Amniotic stem cell (primary cell): ENCODE measurements at regions not wholly inside any gene's neighbourhood (a gene's known extent, or its start where the extent isn't known, plus 50 kb on each side); places are given as distances from the start of the nearest gene placed in this dataset.
"Not testable (repeated sequence)": the region's sequence is repeated elsewhere in the genome, so short reads cannot be mapped to it uniquely, and the experiment has no call there.

Experiments
- DNase-seq: peaks from one replicate; lab custom pipeline; 2025; lab: John Stamatoyannopoulos, UW

- DNase-seq: no peak
These were observed 411.8 kb downstream of the ETV1 start for GRCh38 chr7:13577566-13578145.

GRCh38 chr7:13578294-13578693 is 411.2 kb downstream of the ETV1 start:
- no peak for DNase-seq

DNA sequence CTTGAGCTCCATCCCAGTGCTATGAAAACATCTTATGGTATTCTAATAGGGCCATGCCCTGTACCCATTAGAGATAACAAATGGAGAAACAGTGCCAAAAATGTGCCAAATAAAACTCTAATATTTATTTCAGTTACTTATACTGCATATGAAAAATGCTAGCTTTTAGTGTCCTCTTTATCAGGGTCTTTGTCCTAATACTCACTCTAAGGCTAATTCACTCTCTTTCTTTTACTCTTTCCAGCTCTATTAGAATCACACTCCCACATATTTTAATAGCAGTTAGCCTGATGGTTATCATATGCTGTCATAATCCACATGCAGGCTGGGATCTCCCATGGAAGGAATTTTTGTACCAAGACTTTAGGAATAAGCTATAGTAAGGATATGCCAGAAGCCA is 408.4 kb downstream of the ETV1 start:
- no peak for DNase-seq

GRCh38 chr7:13593854-13594253 is 395.6 kb downstream of the ETV1 start:
- no peak for DNase-seq

DNA sequence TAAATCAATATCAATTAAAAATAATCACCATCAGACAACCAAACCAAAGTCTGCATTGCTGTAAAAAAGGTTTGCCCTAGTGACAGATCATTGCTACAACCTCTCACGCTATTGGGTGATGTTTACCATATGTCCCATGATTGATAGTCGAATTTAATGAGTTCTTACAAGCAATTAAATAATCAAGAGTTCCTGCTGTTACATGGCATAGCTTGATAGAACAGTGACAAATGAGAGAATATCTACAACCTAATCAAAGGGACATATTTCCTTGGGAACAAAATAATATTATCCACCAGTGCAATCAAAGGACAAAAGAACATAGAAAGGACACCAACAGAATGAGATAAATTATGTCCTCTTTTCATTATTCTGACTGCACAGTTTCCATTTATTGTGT is 387.4 kb downstream of the ETV1 start:
- no peak for DNase-seq

- DNase-seq: no peak
These were observed 386.4 kb downstream of the ETV1 start for GRCh38 chr7:13603016-13603415.

DNA sequence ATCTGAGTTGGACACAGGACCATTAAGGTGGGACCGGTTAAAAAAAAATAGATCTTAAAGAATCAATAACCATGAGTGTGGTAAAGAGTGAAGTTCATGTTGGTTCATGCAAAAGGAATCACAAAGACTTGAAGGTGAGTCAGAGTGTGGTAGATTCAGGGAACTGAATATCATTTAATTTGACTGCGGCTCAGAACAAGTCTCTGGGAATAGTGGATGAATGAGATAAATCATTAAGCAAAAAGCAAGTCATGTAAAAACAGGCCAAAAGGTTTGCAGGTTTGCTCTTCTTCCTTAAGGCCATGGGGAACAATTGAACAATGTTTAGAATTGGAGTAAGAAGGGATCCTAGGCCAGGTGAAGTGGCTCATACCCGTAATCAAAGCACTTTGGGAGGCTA is 385.8 kb downstream of the ETV1 start:
- no peak for DNase-seq

DNA sequence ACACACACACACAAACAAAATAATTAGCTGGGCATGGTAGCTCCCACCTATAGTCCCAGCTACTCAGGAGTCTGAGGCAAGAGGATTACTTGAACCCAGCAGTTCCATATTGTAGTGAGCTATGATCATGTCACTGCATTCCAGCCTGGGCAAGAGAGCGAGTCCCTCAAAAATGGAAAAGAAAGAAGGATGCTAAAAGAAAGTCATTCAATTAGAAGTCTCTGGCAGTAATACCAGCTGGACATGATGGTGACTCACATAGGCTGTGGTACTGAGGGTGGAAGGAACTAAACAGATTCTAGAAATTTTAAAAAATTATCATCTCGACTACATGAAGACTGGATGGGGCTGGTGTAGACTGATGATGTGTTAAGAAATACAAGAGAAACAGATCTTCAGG is 385.3 kb downstream of the ETV1 start:
- no peak for DNase-seq

GRCh38 chr7:13610372-13610771 is 379.1 kb downstream of the ETV1 start:
- no peak for DNase-seq

DNA sequence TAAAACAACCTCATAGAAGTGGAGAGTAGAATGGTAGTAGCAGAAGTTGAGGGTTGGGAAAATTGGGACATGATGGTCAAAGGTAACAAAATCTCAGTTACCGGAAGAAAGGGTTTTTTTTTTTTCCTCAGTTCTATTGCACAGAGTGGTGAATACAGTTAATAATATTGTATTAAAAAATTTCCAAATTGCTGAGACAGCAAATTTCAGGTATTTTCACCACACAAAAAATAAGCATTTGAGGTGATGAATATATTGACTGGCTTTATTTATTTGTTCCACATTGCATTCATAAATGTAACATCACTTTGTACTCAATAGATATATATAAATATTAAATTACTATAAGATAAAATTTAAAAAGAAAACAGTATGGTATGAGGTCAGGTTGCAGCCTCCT is 373.8 kb downstream of the ETV1 start:
- no peak for DNase-seq

DNA sequence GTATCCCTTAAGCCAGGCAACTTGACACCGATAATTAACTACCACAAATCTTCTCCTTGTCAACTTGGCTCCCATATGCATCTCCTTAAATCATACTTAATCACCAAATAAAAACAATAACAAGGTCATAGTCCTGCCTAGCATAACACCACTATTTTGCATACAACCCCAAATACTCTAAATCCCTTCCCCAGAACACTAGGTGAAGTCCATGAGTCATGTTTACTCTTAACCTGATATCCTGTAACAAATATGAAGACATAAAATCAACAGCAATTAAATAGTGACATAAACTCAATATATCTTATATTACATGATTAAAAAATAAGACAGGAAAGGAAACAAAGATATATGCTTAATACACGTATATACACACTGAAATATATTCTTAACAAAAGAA is 362.0 kb downstream of the ETV1 start:
- no peak for DNase-seq

DNA sequence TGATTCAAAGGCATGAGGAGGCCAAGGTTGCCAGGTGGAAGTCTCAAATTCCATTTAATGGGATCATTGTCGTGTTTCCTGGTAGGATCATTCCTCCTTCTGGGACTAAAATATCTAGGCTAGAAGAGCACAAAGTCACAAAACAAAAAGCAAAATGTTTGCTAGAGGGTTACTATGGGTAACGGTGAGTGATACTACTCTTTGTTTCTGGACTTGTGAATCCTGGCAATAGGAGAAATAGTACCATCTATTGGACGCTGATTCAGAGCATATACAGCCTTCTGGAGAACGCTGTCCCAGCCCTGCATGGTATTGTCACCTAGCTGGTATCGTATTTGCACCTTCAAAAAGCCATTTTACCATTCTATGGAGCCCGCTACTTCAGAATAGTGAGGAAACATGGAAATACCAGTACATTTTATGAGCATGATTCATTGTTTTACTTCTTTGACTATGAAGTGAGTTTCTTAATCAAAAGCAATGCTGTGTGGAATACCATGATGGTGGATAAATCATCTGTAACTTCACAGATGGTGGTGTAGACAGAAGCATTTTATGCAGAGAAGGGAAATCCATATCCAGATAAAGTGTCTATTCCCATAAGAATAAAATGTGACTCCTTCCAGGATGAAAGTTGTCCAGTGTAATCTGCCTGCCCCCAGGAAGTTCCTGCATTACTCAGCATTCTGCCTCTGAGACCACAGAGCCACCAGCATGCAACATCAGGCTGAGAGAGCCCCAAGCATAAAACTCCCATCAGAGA is 361.0 kb downstream of the ETV1 start:
- DNase-seq: no peak

GRCh38 chr7:13631207-13632049 is 358.0 kb downstream of the ETV1 start:
- DNase-seq: not testable (repeated sequence)

DNA sequence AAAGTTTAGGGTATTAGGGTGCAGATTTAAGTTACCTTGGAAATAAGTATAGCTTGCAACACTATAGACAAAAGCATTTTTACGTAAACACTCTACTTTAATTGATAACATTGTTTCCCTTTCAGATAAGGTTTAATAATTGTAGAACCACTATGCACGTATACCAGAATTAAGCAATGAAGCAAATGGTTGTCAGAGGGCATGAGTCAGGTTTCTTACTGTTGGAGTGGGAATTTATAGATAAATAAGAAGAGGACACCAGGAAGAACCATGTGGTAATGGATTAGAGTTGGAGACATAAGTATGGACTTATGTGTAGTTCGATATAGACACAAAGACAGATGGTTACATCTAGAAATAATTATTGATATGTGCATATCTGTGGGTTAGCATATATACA is 355.6 kb downstream of the ETV1 start:
- no peak for DNase-seq

- no peak for DNase-seq
These were observed 350.1 kb downstream of the ETV1 start for GRCh38 chr7:13639396-13639795.

GRCh38 chr7:13641714-13642113 is 347.8 kb downstream of the ETV1 start:
- no peak for DNase-seq

GRCh38 chr7:13651167-13651566 is 338.3 kb downstream of the ETV1 start:
- DNase-seq: no peak

GRCh38 chr7:13656330-13656729 is 333.1 kb downstream of the ETV1 start:
- no peak for DNase-seq

GRCh38 chr7:13673290-13673689 is 316.2 kb downstream of the ETV1 start:
- no peak for DNase-seq

GRCh38 chr7:13682626-13683025 is 306.8 kb downstream of the ETV1 start:
- DNase-seq: no peak

- no peak for DNase-seq
These were observed 302.0 kb downstream of the ETV1 start for GRCh38 chr7:13687500-13687899.

- no peak for DNase-seq
These were observed 296.9 kb downstream of the ETV1 start for GRCh38 chr7:13692548-13692947.

DNA sequence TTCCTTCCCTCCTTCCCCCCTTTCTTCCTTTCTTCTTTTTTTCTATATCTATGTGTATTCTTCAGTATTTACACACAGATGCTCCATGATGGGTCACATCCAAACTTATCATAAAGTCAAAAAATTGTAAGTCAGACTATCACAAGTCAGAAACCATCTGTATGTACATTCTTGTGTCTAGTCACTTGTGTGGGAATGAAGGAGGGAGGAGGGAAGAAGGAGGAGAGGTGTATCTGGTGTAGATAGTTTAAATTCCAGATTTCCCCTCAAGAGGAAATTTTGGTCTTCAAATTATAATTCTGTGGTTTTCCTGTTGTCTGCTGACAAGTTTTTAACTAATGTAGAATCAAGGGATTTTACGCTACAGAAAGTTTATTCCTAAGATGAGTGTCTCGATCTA is 287.2 kb downstream of the ETV1 start:
- DNase-seq: no peak
